Ectodermal cell (in vitro differentiated cells): ENCODE measurements at regions not wholly inside any gene's neighbourhood (a gene's known extent, or its start where the extent isn't known, plus 50 kb on each side); places are given as distances from the start of the nearest gene placed in this dataset.

ENCODE experiments used
- H3K27ac ChIP-seq: 2 replicates; pipeline ENCODE4 v1.7.0; 2013; ENCODE audit warnings: mild to moderate bottlenecking, low read depth, low read length; ENCODE audit not compliant: insufficient read depth, poor library complexity, severe bottlenecking
- H3K27me3 ChIP-seq: 2 replicates; pipeline ENCODE4 v1.7.0; 2013; ENCODE audit warnings: mild to moderate bottlenecking, low read length; ENCODE audit not compliant: insufficient read depth, control insufficient read depth, poor library complexity, severe bottlenecking
- H3K36me3 ChIP-seq: one replicate; pipeline ENCODE4 v1.7.0; 2013; ENCODE audit warnings: low read length; ENCODE audit not compliant: control insufficient read depth, insufficient read depth
- H3K4me1 ChIP-seq: one replicate; pipeline ENCODE4 v1.7.0; 2013; ENCODE audit warnings: low read length; ENCODE audit not compliant: control insufficient read depth, insufficient read depth
- H3K4me3 ChIP-seq: 2 replicates; pipeline ENCODE4 v1.7.0; 2013; ENCODE audit warnings: low read depth, low read length, control low read depth; ENCODE audit not compliant: insufficient read depth
- H3K9me3 ChIP-seq: 2 replicates; pipeline ENCODE4 v1.7.0; 2013; ENCODE audit warnings: mild to moderate bottlenecking, low read length, moderate library complexity; ENCODE audit not compliant: control insufficient read depth
- WGBS, 2 experiments: methylation state at CpG; one replicate each; pipeline ENCODE4 v1.1.7; 2013; ENCODE audit warnings: missing lambda C conversion rate in 2 of 2; 5-methylcytosine and 5-hydroxymethylcytosine counted together

DNA sequence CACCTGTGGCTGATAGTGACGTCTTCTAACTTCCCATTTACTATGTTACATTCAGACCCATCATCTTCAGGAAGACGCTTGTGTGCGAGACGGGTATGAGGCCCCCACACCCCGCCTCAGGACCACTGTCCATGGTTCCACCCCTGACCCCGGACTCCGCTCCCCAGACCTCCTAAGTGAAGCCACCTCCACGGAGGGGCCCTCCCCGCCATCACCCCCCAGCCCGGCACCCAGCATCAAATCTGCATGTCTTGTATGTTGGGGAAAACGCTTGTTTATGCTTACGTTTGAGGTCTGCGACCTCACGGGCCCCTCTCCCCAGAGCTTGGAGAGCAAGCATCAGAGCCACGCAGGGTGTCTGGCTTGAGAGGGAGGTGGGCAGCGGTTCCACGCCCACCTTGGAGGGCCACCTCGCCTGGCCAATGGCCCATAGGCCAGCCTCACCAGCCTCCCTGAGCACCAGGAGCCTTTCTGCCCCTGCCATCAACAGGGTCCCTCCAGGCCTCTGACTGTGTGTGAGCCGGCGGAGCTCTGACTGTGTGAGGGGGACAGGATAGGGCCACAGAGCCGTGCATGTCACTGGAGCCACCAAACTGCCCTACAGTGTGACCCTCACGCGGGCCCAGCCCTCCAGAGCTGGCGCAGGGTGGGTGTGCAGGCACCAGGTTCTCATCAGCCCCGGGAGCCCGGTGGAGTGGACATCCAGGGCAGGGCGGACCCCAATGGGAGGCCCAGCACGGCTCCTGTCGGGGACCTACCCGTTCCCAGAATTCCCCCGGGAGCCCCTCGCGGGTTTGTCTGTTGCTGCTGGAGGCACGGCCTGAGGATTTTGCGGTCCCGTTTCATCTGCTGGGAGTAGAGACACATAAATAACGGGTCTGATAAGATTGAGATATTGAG lies 88.4 kb upstream of the NKX1-1 start:
- no peaks in the 10 kb centered on the region for H3K36me3 ChIP-seq
- no peaks in the 10 kb centered on the region for H3K9me3 ChIP-seq
- peaks cover 9% of the 10 kb centered on the region for H3K27me3 ChIP-seq
- H3K4me1 ChIP-seq, result no peaks in the 10 kb centered on the region
- H3K4me3 ChIP-seq, result no peak overlapping the region
- 91 to 92% methylated on average over 37 of the region's 37 CpGs for WGBS, 2 experiments
- H3K27ac ChIP-seq, result no peak overlapping the region

DNA sequence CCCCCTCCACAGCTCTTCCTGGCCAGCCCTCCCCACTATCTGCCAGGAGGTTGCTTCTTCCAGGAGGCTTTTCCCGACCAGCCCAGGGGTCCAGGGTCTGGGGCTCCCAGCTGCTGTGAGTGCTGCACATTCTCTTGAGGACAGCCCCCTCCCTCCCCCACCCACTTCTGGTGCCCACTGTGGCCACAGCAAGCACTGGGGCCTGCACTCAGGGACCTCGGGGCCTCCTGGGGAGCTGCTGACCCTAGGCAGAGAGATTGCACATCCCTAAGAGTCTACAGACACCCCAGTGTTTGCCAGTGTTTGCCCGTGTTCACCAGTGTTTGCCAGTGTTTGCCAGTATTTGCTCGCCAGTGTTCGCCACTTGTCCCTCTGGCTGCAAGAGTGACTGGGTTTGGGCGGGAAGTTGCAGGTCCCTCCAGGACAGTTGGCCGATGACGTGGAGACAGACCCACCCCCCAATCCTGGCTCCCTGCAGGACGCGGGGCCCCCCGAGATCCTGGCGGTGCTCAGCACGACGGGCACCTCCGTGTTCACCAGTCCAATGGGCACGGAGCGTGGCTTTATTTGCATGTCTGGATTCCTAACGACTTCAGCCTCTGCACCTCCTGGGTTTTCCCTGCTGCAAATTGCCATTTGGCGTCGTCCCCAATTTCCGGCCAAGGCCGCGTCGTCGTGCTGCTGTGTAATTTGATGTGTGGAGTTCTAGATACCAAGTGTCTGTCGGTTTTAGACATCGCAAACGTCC lies 87.5 kb upstream of the NKX1-1 start:
- Histone ChIP-seq H3K27ac (no peak overlapping the region), H3K36me3 (no peaks in the 10 kb centered on the region), H3K4me1 (no peaks in the 10 kb centered on the region), H3K9me3 (no peaks in the 10 kb centered on the region), H3K27me3 (peaks cover 5% of the 10 kb centered on the region), H3K4me3 (no peak overlapping the region)
- 91% methylated on average over 28 of the region's 28 CpGs for WGBS, 2 experiments

DNA sequence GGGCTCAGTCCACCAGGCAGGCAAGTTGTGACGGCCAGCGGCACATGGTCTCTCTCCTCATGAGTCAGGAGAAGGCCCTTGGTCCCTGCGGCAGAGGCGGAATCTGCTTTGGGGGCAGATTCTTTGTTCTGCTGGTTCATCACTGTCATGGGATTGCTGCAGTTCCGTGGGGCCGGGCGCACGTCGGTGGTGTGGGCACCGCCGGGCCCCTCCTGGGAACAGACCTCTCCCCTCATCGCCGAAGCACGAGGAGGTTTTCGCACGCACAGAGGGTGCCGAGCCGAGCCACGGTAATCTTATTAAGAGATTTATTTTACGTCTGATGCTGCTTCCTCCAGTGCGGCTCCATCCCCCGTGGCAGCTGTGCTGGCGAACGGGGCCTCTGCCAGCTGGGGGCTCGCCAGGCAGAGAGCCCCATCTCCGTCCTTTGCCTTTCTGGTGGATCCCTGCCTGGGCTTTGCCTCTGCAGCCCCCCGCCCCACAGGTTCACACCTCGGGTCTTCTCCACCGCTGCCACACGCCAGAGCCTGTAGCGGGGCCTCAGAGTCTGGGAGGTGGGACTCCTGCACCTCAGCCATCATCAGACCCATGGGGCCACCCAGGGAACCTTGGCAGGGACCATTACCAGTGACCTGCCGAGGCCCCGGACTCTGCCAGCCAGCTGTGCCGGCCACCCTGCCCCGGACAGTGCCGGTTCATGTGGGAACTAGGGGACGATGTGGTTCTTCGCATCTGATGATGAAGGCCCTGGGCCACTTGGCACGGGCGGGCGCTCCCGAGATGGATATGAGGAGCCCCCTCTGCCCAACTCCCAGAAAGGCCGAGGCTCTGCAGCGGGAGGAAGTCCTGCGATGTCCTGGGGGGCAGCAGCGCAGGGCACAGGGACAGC lies 86.7 kb upstream of the NKX1-1 start:
- 89 to 90% methylated on average over 46 of the region's 46 CpGs for WGBS, 2 experiments
- no peak overlapping the region for H3K4me3 ChIP-seq
- no peaks in the 10 kb centered on the region for H3K36me3 ChIP-seq
- H3K27me3 ChIP-seq, result no peaks in the 10 kb centered on the region
- no peaks in the 10 kb centered on the region for H3K4me1 ChIP-seq
- no peak overlapping the region for H3K27ac ChIP-seq
- no peaks in the 10 kb centered on the region for H3K9me3 ChIP-seq

DNA sequence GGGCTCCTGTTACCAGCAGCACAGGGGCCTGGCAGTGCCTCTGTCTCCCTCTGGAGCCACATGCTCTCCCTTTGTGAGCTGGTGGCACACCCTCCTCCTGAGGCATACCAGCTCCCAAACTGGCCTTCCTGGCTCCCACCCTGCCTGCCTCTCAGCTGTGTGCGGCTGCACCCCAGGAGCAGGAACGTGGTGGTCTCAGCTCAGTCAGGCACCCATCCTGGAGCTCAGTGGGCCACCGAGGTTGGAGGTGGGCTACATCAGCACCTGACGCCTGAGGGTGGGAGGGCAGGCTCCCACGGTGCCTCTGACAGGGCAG lies 85.9 kb upstream of the NKX1-1 start:
- H3K9me3 ChIP-seq, result no peaks in the 10 kb centered on the region
- no peaks in the 10 kb centered on the region for H3K4me1 ChIP-seq
- no peak overlapping the region for H3K27ac ChIP-seq
- H3K27me3 ChIP-seq, result no peaks in the 10 kb centered on the region
- 93 to 95% methylated on average over 5 of the region's 5 CpGs for WGBS, 2 experiments
- H3K4me3 ChIP-seq, result no peak overlapping the region
- no peaks in the 10 kb centered on the region for H3K36me3 ChIP-seq

DNA sequence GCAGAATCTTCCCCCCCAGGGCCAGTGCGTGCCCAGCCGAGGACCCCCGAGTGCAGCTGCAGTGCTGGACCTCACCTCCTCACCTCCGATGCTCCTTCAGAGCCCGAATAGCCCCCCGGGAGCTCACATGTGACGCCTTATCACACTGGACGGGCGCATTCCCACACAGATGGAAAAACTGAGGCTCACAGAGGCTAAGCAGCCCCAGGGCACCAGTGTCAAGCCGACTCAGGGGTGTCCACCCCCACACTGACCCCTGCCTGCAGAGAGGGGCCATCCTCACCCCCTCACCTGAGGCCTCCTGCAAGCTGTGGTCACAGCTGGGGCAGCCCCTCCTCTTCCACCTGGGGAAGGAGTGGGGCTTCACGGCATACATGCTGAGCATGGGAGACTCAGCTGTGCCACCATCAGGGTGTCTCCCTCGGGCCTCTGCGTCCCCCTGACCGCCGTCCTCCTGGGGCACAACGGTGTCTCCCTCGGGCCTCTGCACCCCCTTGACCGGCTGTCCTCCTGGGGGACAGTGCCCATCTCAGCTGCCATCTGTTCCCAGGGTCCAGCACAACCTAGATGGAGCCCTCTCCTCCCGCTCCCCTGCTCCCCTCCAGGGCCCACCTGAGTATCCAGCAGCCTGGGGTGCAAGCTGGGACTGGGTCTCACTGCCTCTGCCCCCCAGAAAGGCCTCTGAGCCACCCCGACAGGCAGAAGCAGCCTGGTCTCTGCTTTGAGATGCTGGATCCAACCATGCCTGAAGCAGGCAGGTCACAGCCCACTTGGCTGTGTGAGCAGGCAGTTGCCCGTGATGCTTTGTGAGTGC lies 85.3 kb upstream of the NKX1-1 start:
- H3K4me1 ChIP-seq, result no peaks in the 10 kb centered on the region
- no peaks in the 10 kb centered on the region for H3K36me3 ChIP-seq
- H3K27me3 ChIP-seq, result no peaks in the 10 kb centered on the region
- 92 to 95% methylated on average over 21 of the region's 21 CpGs for WGBS, 2 experiments
- H3K9me3 ChIP-seq, result no peaks in the 10 kb centered on the region
- H3K27ac ChIP-seq, result no peak overlapping the region
- H3K4me3 ChIP-seq, result no peak overlapping the region

DNA sequence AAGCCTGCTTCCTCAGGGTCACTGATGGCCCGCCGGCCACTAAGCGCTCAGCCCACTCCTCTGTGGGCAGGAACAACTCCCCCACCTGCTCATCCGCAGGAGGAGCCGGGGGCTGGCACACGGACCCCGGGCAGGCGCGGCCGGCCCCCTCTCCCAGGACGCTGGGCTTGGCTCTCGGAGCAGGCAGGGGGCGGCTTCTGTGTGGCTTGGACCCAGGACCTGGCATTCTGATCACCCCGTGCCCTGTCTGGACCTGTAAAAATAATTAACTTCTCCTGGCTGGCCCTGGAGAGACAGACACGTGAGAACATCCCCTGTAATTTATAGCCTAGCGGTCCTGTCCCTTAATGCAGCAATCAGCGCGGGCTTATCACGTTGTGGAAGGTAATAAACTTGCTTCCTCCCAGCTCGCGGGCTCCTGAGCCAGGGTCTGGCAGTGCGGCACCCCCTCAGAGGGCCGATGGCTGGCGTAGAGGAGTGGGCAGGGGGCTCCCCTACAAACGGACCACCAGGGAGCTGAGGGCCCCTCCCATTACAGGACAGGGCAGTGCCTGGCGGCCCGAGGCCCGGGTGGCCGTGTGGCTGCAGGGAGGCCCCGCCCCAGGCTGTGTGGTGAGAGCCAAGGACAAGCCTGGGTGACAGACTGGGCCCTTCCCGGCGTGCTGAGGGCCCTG lies 84.5 kb upstream of the NKX1-1 start:
- no peaks in the 10 kb centered on the region for H3K27me3 ChIP-seq
- H3K4me3 ChIP-seq, result no peak overlapping the region
- H3K27ac ChIP-seq, result no peak overlapping the region
- WGBS, 2 experiments, result 87 to 89% methylated on average over 32 of the region's 32 CpGs
- H3K9me3 ChIP-seq, result no peaks in the 10 kb centered on the region
- H3K4me1 ChIP-seq, result no peaks in the 10 kb centered on the region
- no peaks in the 10 kb centered on the region for H3K36me3 ChIP-seq

DNA sequence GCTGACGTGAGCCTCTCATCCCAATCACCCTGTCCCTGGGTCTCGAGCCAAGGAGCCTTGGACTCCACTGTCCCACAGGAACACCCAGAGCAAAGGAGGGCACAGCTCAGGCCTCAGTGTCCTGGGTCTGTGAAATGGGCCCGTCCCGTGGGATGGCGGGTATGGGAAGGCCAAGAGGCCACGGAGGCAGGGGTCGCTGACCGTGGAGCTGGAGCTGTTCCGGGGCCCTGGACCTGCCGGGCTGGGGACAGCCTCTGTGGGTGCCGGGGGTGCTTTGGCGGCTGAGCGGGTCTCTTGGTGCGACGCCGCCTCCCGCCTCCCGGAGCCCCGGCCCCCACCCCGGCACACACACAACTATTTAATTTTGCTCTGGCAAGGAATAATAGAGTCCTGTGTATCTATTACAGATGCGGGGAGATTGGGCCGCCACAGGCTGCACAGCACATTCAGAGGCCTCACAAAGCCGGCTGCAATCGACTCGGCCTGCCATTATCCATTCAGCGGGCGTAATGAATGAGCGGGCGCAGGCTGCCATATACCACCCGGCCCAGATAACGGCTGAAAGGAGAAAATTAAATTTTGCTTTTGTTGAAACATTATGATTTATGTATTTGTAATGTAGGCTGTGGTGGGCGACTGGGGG lies 83.9 kb upstream of the NKX1-1 start:
- Histone ChIP-seq H3K36me3 (no peaks in the 10 kb centered on the region), H3K4me3 (no peak overlapping the region), H3K4me1 (no peaks in the 10 kb centered on the region), H3K27ac (no peak overlapping the region), H3K27me3 (no peaks in the 10 kb centered on the region), H3K9me3 (peaks cover 4% of the 10 kb centered on the region)
- 94 to 96% methylated on average over 32 of the region's 32 CpGs for WGBS, 2 experiments

DNA sequence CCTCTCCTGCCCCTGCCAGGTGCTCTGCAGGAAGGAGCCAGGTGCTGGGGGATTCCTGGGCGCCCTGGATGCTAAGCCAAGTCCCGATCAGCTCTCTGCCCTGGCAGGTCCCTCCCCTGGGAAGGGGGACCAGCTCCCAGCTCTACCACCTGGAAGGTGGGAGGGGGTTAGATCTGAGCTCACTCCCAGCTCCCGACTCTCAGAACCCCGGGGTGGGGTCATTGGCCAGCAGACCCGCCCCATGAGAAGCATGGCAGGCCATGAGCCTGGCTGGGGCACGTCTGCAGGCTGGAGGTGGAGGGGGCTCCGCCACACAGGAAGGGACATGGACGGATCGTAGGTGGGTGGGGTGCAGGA lies 83.4 kb upstream of the NKX1-1 start:
- no peak overlapping the region for H3K4me3 ChIP-seq
- H3K27ac ChIP-seq, result no peak overlapping the region
- H3K9me3 ChIP-seq, result peaks cover 5% of the 10 kb centered on the region
- WGBS, 2 experiments, result 94 to 95% methylated on average over 9 of the region's 9 CpGs
- no peaks in the 10 kb centered on the region for H3K36me3 ChIP-seq
- no peaks in the 10 kb centered on the region for H3K27me3 ChIP-seq
- no peaks in the 10 kb centered on the region for H3K4me1 ChIP-seq
